Thyroid gland (tissue), 4 donors: ENCODE measurements at regions not wholly inside any gene's neighbourhood (a gene's known extent, or its start where the extent isn't known, plus 50 kb on each side); places are given as distances from the start of the nearest gene placed in this dataset.

ENCODE experiments used
- DNase-seq, 2 donors: peaks; one replicate each; pipeline ENCODE4 v3.0.0-alpha.2; 2019
- H3K27ac ChIP-seq, 3 donors: fragments of 200-600 bp; sonication (generic); 1 replicate in 2 of 3; 2 replicates in 1 of 3; pipeline ENCODE4 v1.5.1; 2016 to 2019; ENCODE audit warnings: mild to moderate bottlenecking in 1 of 3, moderate library complexity in 1 of 3
- H3K27me3 ChIP-seq: fragments of 200-600 bp; sonication (generic); one replicate; pipeline ENCODE4 v1.5.1; 2019
- H3K36me3 ChIP-seq, 2 donors: fragments of 200-600 bp; sonication (generic); one replicate each; pipeline ENCODE4 v1.5.1; 2016 to 2019
- H3K4me1 ChIP-seq, 2 donors: fragments of 200-600 bp; sonication (generic); one replicate each; pipeline ENCODE4 v1.5.1; 2017 to 2019
- H3K4me3 ChIP-seq, 3 donors: fragments of 200-600 bp; sonication (generic); replicated peaks in 1 of 3; 1 replicate in 2 of 3; 2 replicates in 1 of 3; pipeline ENCODE4 v1.5.1; 2016; ENCODE audit warnings: mild to moderate bottlenecking in 1 of 3
- H3K9me3 ChIP-seq: fragments of 200-600 bp; sonication (generic); one replicate; pipeline ENCODE4 v1.5.1; 2017
- POLR2A ChIP-seq, 2 donors: fragments of 450-650 bp; IDR thresholded peaks; one replicate each; pipeline ENCODE4 v1.6.1; 2017; ENCODE audit warnings: antibody characterized with exemption in 2 of 2, mild to moderate bottlenecking in 2 of 2, moderate library complexity in 1 of 2
- WGBS, 2 donors: methylation state at CpG; one replicate each; pipeline ENCODE4 v1.1.5; 2017; 5-methylcytosine and 5-hydroxymethylcytosine counted together
- intact Hi-C: fragments of 100-400 bp; cut with DNase I; formaldehyde crosslinking; loops from one replicate; pipeline ENCODE4 v1.15.1; 2023
- TF ChIP-seq, protein P1 (sequence below), 6 experiments: fragments of 200-600 bp in 3 of 6; fragments of 450-650 bp in 3 of 6; sonication (generic) in 3 of 6; IDR thresholded peaks; one replicate each; pipeline ENCODE4 v1.5.1; 2016 to 2019; ENCODE audit warnings: antibody characterized with exemption in 6 of 6, mild to moderate bottlenecking in 2 of 6, inconsistent platforms in 1 of 6, moderate library complexity in 1 of 6

DNA sequence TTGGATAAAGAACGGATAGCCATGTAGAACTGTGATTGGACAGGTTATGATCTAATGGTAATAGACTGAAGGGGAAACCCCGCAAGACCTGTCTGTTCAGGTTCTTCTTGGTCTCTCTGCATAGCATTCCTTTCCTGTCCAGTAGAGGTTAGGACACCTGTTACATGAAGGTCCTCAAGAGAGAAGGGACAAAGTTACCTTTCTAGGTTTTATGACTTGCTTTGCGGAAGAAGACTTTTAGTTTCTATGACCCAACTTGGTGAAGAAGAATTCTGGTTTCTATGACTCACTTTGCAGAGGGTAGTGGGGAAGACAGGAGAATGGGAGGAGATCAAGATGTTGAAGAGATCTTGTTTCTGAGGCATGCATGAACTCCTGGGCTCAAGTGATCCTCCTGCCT, 97.9 kb upstream of the C3orf80 start:
- 86 to 91% methylated on average over 3 of the region's 3 CpGs for WGBS, 2 donors
- Histone ChIP-seq H3K4me3 (no peak overlapping the region), H3K27ac (no peak overlapping the region), H3K27me3 (no peaks in the 10 kb centered on the region), H3K9me3 (no peaks in the 10 kb centered on the region), H3K36me3 (no peaks in the 10 kb centered on the region), H3K4me1 (no peaks in the 10 kb centered on the region)
- DNase-seq, result no peak
- intact Hi-C loops, result no loop called here
- no peak for TF ChIP-seq POLR2A (IDR thresholded peaks at IDR 0.05)
- TF ChIP-seq, protein P1, sequence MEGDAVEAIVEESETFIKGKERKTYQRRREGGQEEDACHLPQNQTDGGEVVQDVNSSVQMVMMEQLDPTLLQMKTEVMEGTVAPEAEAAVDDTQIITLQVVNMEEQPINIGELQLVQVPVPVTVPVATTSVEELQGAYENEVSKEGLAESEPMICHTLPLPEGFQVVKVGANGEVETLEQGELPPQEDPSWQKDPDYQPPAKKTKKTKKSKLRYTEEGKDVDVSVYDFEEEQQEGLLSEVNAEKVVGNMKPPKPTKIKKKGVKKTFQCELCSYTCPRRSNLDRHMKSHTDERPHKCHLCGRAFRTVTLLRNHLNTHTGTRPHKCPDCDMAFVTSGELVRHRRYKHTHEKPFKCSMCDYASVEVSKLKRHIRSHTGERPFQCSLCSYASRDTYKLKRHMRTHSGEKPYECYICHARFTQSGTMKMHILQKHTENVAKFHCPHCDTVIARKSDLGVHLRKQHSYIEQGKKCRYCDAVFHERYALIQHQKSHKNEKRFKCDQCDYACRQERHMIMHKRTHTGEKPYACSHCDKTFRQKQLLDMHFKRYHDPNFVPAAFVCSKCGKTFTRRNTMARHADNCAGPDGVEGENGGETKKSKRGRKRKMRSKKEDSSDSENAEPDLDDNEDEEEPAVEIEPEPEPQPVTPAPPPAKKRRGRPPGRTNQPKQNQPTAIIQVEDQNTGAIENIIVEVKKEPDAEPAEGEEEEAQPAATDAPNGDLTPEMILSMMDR (IDR thresholded peaks at IDR 0.05), result no peak

DNA sequence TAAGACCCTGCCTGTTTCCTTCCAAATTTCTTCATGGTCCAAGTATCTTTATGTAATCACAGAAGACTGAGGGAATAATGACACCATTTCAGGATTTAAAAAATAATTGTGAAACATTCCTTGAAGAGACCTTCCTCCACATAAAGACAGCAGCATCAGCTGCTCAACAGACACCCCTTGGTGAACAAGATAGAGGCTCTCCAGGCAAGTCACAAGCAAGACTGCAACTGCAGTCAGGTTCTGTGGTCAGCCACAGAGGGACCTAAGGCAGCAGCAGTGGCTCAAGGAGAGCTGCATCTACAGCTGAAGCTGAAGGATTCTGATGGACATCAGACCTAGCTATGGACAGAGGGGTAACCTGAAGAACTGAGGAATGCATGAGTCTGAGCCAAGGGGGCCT, 97.2 kb upstream of the C3orf80 start:
- H3K27me3 ChIP-seq, result no peaks in the 10 kb centered on the region
- H3K4me1 ChIP-seq, result no peaks in the 10 kb centered on the region
- H3K4me3 ChIP-seq, result no peak overlapping the region
- H3K9me3 ChIP-seq, result no peaks in the 10 kb centered on the region
- TF ChIP-seq, protein P1 (IDR thresholded peaks at IDR 0.05), result no peak
- TF ChIP-seq POLR2A (IDR thresholded peaks at IDR 0.05), result no peak
- no peaks in the 10 kb centered on the region for H3K36me3 ChIP-seq
- intact Hi-C loops, result no loop called here
- DNase-seq, result no peak
- no peak overlapping the region for H3K27ac ChIP-seq

DNA sequence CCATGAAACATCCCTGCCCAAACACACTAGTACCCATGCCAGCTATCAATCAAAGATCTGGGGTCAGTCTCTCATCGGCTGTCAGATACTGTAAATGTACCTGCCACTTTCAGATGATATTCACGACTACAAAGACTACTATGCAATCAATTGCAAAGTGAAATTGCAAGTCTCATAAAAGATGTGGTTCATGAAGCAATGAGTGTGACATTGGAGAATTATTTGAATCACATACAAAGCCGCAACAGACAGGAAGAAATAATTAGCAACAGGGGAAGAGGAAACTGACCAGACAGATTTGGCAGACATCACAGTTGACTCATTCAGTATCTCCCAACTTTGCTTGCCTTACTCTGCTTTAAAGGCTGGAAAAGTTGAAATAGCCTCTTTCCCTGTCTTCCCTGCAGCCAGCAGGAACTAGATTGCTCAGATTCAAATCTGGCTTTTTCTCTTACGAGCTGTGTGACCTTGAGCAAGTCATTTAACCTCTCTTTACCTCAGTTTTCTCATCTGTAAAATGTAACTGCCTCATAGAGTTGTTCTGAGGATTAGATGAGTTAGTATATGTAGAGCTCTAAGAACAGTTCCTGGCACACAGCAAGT, 95.7 kb upstream of the C3orf80 start:
- Histone ChIP-seq H3K36me3 (no peaks in the 10 kb centered on the region), H3K9me3 (no peaks in the 10 kb centered on the region), H3K4me3 (no peak overlapping the region), H3K4me1 (no peaks in the 10 kb centered on the region), H3K27ac (no peak overlapping the region), H3K27me3 (no peaks in the 10 kb centered on the region)
- intact Hi-C loops, result no loop called here
- no peak for DNase-seq
- no peak for TF ChIP-seq POLR2A (IDR thresholded peaks at IDR 0.05)
- TF ChIP-seq, protein P1 (IDR thresholded peaks at IDR 0.05), result no peak
- 57 to 61% methylated on average over 4 of the region's 4 CpGs for WGBS, 2 donors

DNA sequence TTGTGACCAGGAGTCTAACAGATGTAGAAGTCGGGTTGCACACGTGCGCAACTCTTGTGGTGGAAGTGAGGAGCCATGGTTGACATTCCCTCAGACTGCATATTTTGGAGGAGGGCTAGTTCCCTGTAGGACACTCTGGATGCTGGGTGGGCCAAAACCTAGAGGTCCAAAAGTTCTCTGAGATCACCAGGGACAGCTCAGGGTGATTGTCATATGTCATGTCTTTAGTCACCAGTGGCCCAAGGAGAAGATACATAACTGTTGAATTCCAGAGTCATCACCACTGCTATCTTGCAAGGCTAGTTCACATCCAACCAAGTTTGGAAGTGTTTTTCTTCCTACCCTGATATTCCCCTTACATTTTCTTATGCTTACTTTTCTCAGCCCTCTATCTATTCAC, 95.2 kb upstream of the C3orf80 start:
- TF ChIP-seq, protein P1 (IDR thresholded peaks at IDR 0.05), result no peak
- H3K27ac ChIP-seq, result no peak overlapping the region
- no peaks in the 10 kb centered on the region for H3K36me3 ChIP-seq
- H3K27me3 ChIP-seq, result no peaks in the 10 kb centered on the region
- DNase-seq, result no peak
- no peaks in the 10 kb centered on the region for H3K9me3 ChIP-seq
- no peaks in the 10 kb centered on the region for H3K4me1 ChIP-seq
- 88 to 89% methylated on average over 3 of the region's 3 CpGs for WGBS, 2 donors
- H3K4me3 ChIP-seq, result no peak overlapping the region
- intact Hi-C loops, result no loop called here

DNA sequence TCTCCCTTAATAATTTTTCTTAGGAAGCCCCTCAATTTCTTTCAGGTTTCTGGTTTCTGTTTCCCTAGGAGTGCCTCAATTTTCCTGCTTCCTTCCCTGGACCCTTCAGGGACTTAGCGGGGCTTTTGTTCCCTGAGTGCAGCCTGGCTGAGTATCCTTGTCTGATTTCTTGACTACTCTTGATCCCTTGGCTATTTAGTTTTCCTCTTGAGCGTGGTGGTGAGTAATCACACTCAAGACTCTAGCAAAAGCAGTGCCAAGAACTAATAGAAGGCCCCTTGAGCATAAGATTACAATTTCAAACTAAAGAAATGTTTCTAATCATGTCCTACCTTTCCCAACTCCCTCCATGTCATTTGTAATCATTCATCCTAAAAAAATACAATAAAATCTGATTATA, 94.3 kb upstream of the C3orf80 start:
- no peak overlapping the region for H3K27ac ChIP-seq
- intact Hi-C loops, result no loop called here
- H3K9me3 ChIP-seq, result no peaks in the 10 kb centered on the region
- H3K4me1 ChIP-seq, result no peaks in the 10 kb centered on the region
- 11 to 24% methylated on average over 2 of the region's 2 CpGs for WGBS, 2 donors
- no peaks in the 10 kb centered on the region for H3K27me3 ChIP-seq
- DNase-seq, result peak in 1 of 2 donors; percentile 17
- no peak overlapping the region for H3K4me3 ChIP-seq
- H3K36me3 ChIP-seq, result no peaks in the 10 kb centered on the region
- TF ChIP-seq POLR2A (IDR thresholded peaks at IDR 0.05), result no peak
- TF ChIP-seq, protein P1 (IDR thresholded peaks at IDR 0.05), result no peak
